ENCODE measurements at regions not wholly inside any gene's neighbourhood (a gene's known extent, or its start where the extent isn't known, plus 50 kb on each side); places are given as distances from the start of the nearest gene placed in this dataset.

DNA sequence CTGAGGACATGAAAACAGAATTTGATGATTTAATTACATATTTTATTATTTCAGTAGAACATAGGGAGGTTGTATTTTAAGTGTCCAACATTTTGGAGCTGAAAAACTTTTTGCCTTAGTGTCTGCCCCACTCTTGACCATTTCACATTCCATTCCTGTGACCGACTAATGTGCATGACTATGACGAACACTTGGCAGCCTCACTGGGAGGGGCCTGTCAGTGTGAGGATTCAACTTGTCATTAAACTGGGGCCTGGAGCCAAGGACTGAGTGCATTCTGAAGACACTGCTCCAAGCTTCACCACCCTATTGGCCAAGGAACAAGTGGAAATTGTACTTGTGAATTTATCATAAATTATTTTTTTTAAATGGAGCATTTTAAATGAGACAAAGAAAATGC, 661.3 kb downstream of the BCKDHB start:
- DNase-seq (ENCODE audit: extremely low spot score, unreplicated experiment): no peak
- no peak overlapping the region for H3K27ac Mint-ChIP-seq (ENCODE audit: unreplicated experiment)

DNA sequence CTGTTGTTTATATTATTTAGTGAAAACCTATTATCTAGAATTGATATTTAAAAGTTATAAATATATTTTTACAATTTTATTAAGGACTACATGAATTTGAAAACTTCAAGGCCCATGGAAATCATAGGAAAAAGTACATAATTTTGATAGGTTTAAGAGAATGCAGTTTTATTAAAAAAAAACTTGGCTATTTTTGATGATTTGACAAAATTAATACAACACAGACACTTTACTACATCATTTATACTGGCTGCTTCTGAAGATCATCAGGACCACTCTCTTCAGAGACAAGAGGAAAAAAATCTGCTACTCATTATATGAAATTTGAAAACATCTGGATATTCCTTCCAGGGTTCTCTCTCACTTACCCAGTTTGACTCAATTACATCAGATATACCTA, 637.7 kb downstream of the BCKDHB start:
- H3K36me3 Mint-ChIP-seq (ENCODE audit: unreplicated experiment): no peaks in the 10 kb centered on the region
- H3K4me3 Mint-ChIP-seq (ENCODE audit: unreplicated experiment): no peak overlapping the region
- H3K27me3 Mint-ChIP-seq (ENCODE audit: unreplicated experiment): peaks cover 6% of the 10 kb centered on the region

More for the DNA sequence above, 661.3 kb downstream of the BCKDHB start:
- TF ChIP-seq, protein P1, sequence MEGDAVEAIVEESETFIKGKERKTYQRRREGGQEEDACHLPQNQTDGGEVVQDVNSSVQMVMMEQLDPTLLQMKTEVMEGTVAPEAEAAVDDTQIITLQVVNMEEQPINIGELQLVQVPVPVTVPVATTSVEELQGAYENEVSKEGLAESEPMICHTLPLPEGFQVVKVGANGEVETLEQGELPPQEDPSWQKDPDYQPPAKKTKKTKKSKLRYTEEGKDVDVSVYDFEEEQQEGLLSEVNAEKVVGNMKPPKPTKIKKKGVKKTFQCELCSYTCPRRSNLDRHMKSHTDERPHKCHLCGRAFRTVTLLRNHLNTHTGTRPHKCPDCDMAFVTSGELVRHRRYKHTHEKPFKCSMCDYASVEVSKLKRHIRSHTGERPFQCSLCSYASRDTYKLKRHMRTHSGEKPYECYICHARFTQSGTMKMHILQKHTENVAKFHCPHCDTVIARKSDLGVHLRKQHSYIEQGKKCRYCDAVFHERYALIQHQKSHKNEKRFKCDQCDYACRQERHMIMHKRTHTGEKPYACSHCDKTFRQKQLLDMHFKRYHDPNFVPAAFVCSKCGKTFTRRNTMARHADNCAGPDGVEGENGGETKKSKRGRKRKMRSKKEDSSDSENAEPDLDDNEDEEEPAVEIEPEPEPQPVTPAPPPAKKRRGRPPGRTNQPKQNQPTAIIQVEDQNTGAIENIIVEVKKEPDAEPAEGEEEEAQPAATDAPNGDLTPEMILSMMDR (IDR thresholded peaks at IDR 0.05): no peak
- Mint-ChIP-seq H3K27me3 (ENCODE audit: unreplicated experiment) (peaks cover 8% of the 10 kb centered on the region), H3K4me3 (ENCODE audit: unreplicated experiment) (no peak overlapping the region), H3K4me1 (ENCODE audit: unreplicated experiment) (no peaks in the 10 kb centered on the region), H3K9me3 (ENCODE audit: unreplicated experiment) (no peaks in the 10 kb centered on the region), H3K36me3 (ENCODE audit: unreplicated experiment) (no peaks in the 10 kb centered on the region)

DNA sequence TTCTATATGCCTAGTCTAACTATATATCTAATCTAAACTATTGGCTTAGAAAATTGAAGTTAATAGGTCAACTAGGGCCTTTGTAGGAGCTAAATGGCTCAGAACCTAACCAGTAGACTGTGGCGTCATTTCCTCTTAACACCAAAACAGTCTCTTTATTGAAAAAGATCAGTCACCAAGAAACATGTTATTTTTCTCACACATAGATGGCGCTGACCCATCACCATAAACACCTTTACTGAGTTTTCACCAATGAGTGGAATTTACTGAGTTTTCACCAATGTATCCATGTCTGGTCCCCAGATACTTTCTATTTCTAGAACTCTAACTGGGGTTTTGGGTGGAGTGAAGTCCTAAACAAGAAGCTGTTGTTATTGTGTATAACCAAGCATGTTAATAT, 636.0 kb downstream of the BCKDHB start:
- peaks cover 3% of the 10 kb centered on the region for H3K9me3 Mint-ChIP-seq (ENCODE audit: unreplicated experiment)
- H3K4me1 Mint-ChIP-seq (ENCODE audit: unreplicated experiment): no peaks in the 10 kb centered on the region
- H3K27me3 Mint-ChIP-seq (ENCODE audit: unreplicated experiment): peaks cover 8% of the 10 kb centered on the region
- no peaks in the 10 kb centered on the region for H3K36me3 Mint-ChIP-seq (ENCODE audit: unreplicated experiment)
- no peak overlapping the region for H3K27ac Mint-ChIP-seq (ENCODE audit: unreplicated experiment)
- H3K4me3 Mint-ChIP-seq (ENCODE audit: unreplicated experiment): no peak overlapping the region
- TF ChIP-seq, protein P1 (IDR thresholded peaks at IDR 0.05): peak; percentile 56
- no peak for DNase-seq (ENCODE audit: extremely low spot score, unreplicated experiment)

More for the DNA sequence above, 637.7 kb downstream of the BCKDHB start:
- Mint-ChIP-seq H3K4me1 (ENCODE audit: unreplicated experiment) (no peaks in the 10 kb centered on the region), H3K27ac (ENCODE audit: unreplicated experiment) (no peak overlapping the region), H3K9me3 (ENCODE audit: unreplicated experiment) (peaks cover 3% of the 10 kb centered on the region)
- no peak for DNase-seq (ENCODE audit: extremely low spot score, unreplicated experiment)
- TF ChIP-seq, protein P1 (IDR thresholded peaks at IDR 0.05): no peak

DNA sequence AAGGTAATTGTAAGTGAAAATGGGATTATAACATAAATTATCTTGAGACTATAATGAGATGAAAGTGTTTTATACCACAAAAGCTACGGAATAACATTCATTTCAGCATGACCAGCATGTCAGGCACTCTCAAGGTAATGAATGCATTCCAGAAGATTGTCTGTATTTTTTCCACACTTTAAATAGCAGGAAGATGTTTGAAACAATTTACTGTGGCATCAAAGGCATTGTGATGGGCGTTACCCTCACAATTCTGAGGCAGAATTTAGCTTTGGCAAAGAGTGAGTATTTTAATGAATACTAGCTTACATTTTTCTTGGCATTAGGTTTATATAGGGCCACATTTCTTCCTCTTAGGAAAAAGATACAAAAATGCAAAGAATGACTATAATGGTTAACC, 627.2 kb downstream of the BCKDHB start:
- Mint-ChIP-seq H3K4me3 (ENCODE audit: unreplicated experiment) (no peak overlapping the region), H3K36me3 (ENCODE audit: unreplicated experiment) (no peaks in the 10 kb centered on the region), H3K27me3 (ENCODE audit: unreplicated experiment) (peaks cover 30% of the 10 kb centered on the region), H3K27ac (ENCODE audit: unreplicated experiment) (no peak overlapping the region), H3K4me1 (ENCODE audit: unreplicated experiment) (no peaks in the 10 kb centered on the region), H3K9me3 (ENCODE audit: unreplicated experiment) (no peaks in the 10 kb centered on the region)
- DNase-seq (ENCODE audit: extremely low spot score, unreplicated experiment): no peak
- TF ChIP-seq, protein P1 (IDR thresholded peaks at IDR 0.05): no peak

- H3K4me1 Mint-ChIP-seq (ENCODE audit: unreplicated experiment): no peaks in the 10 kb centered on the region
- H3K9me3 Mint-ChIP-seq (ENCODE audit: unreplicated experiment): no peaks in the 10 kb centered on the region
- peaks cover 24% of the 10 kb centered on the region for H3K27me3 Mint-ChIP-seq (ENCODE audit: unreplicated experiment)
- TF ChIP-seq, protein P1 (IDR thresholded peaks at IDR 0.05): no peak
- no peak for DNase-seq (ENCODE audit: extremely low spot score, unreplicated experiment)
- no peak overlapping the region for H3K27ac Mint-ChIP-seq (ENCODE audit: unreplicated experiment)
- H3K4me3 Mint-ChIP-seq (ENCODE audit: unreplicated experiment): no peak overlapping the region
- no peaks in the 10 kb centered on the region for H3K36me3 Mint-ChIP-seq (ENCODE audit: unreplicated experiment)
Measured at GRCh38 chr6:80728830-80729229, 622.4 kb downstream of the BCKDHB start.

Data from osteocyte (in vitro differentiated cells).